Retinal pigment epithelial cell (primary cell): ENCODE measurements at regions not wholly inside any gene's neighbourhood (a gene's known extent, or its start where the extent isn't known, plus 50 kb on each side); places are given as distances from the start of the nearest gene placed in this dataset.

Experiments
- DNase-seq: peaks from one replicate; pipeline ENCODE4 v3.0.0-alpha.2; 2010; ENCODE audit warnings: low read depth
- H3K4me3 ChIP-seq: 2 replicates; pipeline ENCODE4 v1.5.1; 2011; ENCODE audit warnings: mild to moderate bottlenecking, low read length, control low read depth, moderate library complexity
- TF ChIP-seq, protein P1 (sequence below): conservative IDR thresholded peaks from 2 replicates; pipeline ENCODE4 v1.5.1; 2011; ENCODE audit warnings: low read depth, low read length, control low read depth, inconsistent platforms

- TF ChIP-seq, protein P1, sequence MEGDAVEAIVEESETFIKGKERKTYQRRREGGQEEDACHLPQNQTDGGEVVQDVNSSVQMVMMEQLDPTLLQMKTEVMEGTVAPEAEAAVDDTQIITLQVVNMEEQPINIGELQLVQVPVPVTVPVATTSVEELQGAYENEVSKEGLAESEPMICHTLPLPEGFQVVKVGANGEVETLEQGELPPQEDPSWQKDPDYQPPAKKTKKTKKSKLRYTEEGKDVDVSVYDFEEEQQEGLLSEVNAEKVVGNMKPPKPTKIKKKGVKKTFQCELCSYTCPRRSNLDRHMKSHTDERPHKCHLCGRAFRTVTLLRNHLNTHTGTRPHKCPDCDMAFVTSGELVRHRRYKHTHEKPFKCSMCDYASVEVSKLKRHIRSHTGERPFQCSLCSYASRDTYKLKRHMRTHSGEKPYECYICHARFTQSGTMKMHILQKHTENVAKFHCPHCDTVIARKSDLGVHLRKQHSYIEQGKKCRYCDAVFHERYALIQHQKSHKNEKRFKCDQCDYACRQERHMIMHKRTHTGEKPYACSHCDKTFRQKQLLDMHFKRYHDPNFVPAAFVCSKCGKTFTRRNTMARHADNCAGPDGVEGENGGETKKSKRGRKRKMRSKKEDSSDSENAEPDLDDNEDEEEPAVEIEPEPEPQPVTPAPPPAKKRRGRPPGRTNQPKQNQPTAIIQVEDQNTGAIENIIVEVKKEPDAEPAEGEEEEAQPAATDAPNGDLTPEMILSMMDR: no peak
- H3K4me3 ChIP-seq: no peak overlapping the region
- peak; percentile 34 for DNase-seq
These were observed 94.1 kb downstream of the HSPH1 start for GRCh38 chr13:31067416-31068118.

- no peak overlapping the region for H3K4me3 ChIP-seq
- TF ChIP-seq, protein P1: no peak
These were observed 97.1 kb downstream of the HSPH1 start for GRCh38 chr13:31064636-31065035.

GRCh38 chr13:31063772-31064171, 97.9 kb downstream of the HSPH1 start:
- TF ChIP-seq, protein P1: no peak
- no peak overlapping the region for H3K4me3 ChIP-seq
- no peak for DNase-seq

More at GRCh38 chr13:31064636-31065035, 97.1 kb downstream of the HSPH1 start:
- no peak for DNase-seq

DNA sequence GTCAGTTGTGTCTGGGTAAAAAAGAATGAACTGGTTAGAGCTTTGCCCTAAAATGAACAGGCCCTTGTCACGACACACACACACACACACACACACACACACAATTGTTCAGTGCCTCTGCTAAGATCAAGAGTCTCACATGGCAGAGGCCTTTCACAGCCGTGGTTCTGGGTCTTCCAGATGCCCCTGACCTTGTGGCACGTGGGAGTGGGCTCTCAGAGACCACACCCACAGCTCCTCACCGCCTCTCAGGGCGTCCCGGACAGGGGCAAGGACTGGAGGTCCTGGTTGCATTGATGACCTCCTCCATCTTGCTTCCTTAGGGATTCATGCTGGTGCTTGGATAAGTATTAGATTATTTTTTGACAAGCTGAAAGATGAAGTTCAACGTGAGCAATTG, 101.0 kb downstream of the HSPH1 start:
- no peak for DNase-seq
- TF ChIP-seq, protein P1: no peak
- H3K4me3 ChIP-seq: no peak overlapping the region

- no peak for DNase-seq
- TF ChIP-seq, protein P1: no peak
- no peak overlapping the region for H3K4me3 ChIP-seq
These were observed 101.5 kb downstream of the HSPH1 start for GRCh38 chr13:31060220-31060619.

DNA sequence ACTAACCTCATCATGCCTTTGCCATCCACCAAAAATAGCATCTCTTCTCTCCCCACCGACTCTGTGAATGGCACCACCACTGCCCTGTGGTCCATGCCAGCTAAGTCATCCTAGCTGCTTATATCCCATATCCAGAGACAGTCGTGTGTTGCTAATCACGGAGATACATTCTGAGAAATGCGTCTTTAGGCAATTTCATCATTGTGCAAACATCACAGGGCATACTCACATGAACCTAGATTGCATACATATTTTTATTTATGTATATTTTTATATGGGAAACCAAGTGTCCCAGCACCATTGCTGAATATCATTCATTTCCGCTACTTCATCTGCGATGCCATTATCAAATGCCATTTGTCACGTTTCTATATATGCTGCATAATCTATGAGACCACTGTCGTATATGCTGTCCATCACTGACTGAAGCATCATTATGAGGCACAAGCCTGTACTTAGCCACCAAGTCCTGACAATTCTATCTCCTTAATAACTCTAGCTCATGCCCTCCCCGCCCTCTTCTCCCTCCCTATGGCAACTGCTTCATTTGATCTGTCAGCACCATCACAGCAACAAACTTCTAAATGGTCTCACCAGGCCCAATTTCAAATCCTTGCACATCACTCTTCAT, 104.2 kb downstream of the HSPH1 start:
- TF ChIP-seq, protein P1: no peak
- no peak overlapping the region for H3K4me3 ChIP-seq
- DNase-seq: no peak
